Activated CD8-positive, alpha-beta T cell treated with anti-CD3 and anti-CD28 coated beads for 36 hours (primary cell): ENCODE measurements at regions not wholly inside any gene's neighbourhood (a gene's known extent, or its start where the extent isn't known, plus 50 kb on each side); places are given as distances from the start of the nearest gene placed in this dataset.

Source experiments
- ATAC-seq: fragments of 200-7000 bp; cut with Tn5 transposase; one replicate; pipeline ENCODE4 v1.10.0; 2021; ENCODE audit warnings: mild to moderate bottlenecking, moderate library complexity
- CTCF ChIA-PET: fragments of 350-600 bp; sonication (Branson Sonifier 250); formaldehyde crosslinking; loops from one replicate; lab custom pipeline; 2021; ENCODE audit warnings: antibody characterized with exemption; lab: Charles Lee
- POLR2A ChIA-PET: fragments of 350-600 bp; sonication (Branson Sonifier 250); formaldehyde crosslinking; loops from one replicate; lab custom pipeline; 2021; ENCODE audit warnings: antibody characterized with exemption; lab: Charles Lee
- DNase-seq: peaks from one replicate; pipeline ENCODE4 v3.0.0-alpha.2; 2020
- H3K27ac Mint-ChIP-seq: one replicate; pipeline ENCODE4 v1.8.0; 2021; ENCODE audit warnings: mild to moderate bottlenecking, mixed read lengths
- H3K27me3 Mint-ChIP-seq: one replicate; pipeline ENCODE4 v1.8.0; 2021; ENCODE audit warnings: mixed read lengths
- H3K36me3 Mint-ChIP-seq: one replicate; pipeline ENCODE4 v1.8.0; 2021; ENCODE audit warnings: low read depth, mixed read lengths
- H3K4me1 Mint-ChIP-seq: one replicate; pipeline ENCODE4 v1.8.0; 2021; ENCODE audit warnings: low read depth, mixed read lengths
- H3K4me3 Mint-ChIP-seq: one replicate; pipeline ENCODE4 v1.8.0; 2021; ENCODE audit warnings: mild to moderate bottlenecking, moderate library complexity, mixed read lengths
- H3K9me3 Mint-ChIP-seq: one replicate; pipeline ENCODE4 v1.8.0; 2021; ENCODE audit warnings: mixed read lengths
- CTCF ChIP-seq: fragments of 200-600 bp; IDR thresholded peaks from one replicate; pipeline ENCODE4 v1.8.0; 2022; ENCODE audit warnings: antibody characterized with exemption, mild to moderate bottlenecking
- intact Hi-C: fragments of 100-400 bp; cut with micrococcal nuclease; formaldehyde crosslinking; loops from one replicate; pipeline ENCODE4 v1.10.0; 2022

GRCh38 chr6:1076531-1077459, 235.1 kb upstream of the FOXQ1 start:
- no peaks in the 10 kb centered on the region for H3K27me3 Mint-ChIP-seq
- POLR2A ChIA-PET, result no interaction called here
- no peaks in the 10 kb centered on the region for H3K36me3 Mint-ChIP-seq
- no peak overlapping the region for H3K27ac Mint-ChIP-seq
- no peaks in the 10 kb centered on the region for H3K4me1 Mint-ChIP-seq
- intact Hi-C loops, result no loop called here
- DNase-seq (no peak), ATAC-seq (no peak)
- no peaks in the 10 kb centered on the region for H3K9me3 Mint-ChIP-seq
- no peak for TF ChIP-seq CTCF
- CTCF ChIA-PET, result no interaction called here
- H3K4me3 Mint-ChIP-seq, result no peak overlapping the region

- CTCF ChIA-PET, result no interaction called here
- no peaks in the 10 kb centered on the region for H3K36me3 Mint-ChIP-seq
- ATAC-seq (no peak), DNase-seq (no peak)
- no peaks in the 10 kb centered on the region for H3K27me3 Mint-ChIP-seq
- no peak for TF ChIP-seq CTCF
- no peak overlapping the region for H3K4me3 Mint-ChIP-seq
- H3K27ac Mint-ChIP-seq, result no peak overlapping the region
- H3K9me3 Mint-ChIP-seq, result no peaks in the 10 kb centered on the region
- no peaks in the 10 kb centered on the region for H3K4me1 Mint-ChIP-seq
- intact Hi-C loops, result no loop called here
- POLR2A ChIA-PET, result no interaction called here
These were observed 236.0 kb upstream of the FOXQ1 start for GRCh38 chr6:1075880-1076279.

- Mint-ChIP-seq H3K4me3 (no peak overlapping the region), H3K9me3 (no peaks in the 10 kb centered on the region), H3K4me1 (no peaks in the 10 kb centered on the region), H3K27me3 (no peaks in the 10 kb centered on the region), H3K27ac (no peak overlapping the region), H3K36me3 (no peaks in the 10 kb centered on the region)
- DNase-seq (no peak), ATAC-seq (no peak)
- no peak for TF ChIP-seq CTCF
- POLR2A ChIA-PET, result no interaction called here
- CTCF ChIA-PET, result no interaction called here
- intact Hi-C loops, result no loop called here
These were observed 236.5 kb upstream of the FOXQ1 start for GRCh38 chr6:1075444-1075843.

- H3K4me1 Mint-ChIP-seq, result no peaks in the 10 kb centered on the region
These were observed 241.8 kb upstream of the FOXQ1 start for GRCh38 chr6:1070085-1070521.

More at GRCh38 chr6:1070085-1070521, 241.8 kb upstream of the FOXQ1 start:
- no peaks in the 10 kb centered on the region for H3K9me3 Mint-ChIP-seq
- ChIA-PET CTCF (interaction anchor here (1.4 kb wide), 1 partner anchor 477 kb away, joined by 4 read pairs; no protein-coding TSS in a partner anchor), POLR2A (interaction anchor here (1.4 kb wide), 1 partner anchor 263 kb away, joined by 3 read pairs; no protein-coding TSS in a partner anchor)
- peaks cover 3% of the 10 kb centered on the region for H3K27me3 Mint-ChIP-seq
- H3K4me3 Mint-ChIP-seq, result no peak overlapping the region
- intact Hi-C loops, result no loop called here
- no peak overlapping the region for H3K27ac Mint-ChIP-seq
- H3K36me3 Mint-ChIP-seq, result no peaks in the 10 kb centered on the region
- no peak for TF ChIP-seq CTCF
- DNase-seq (no peak), ATAC-seq (no peak)
